Cardiac muscle cell (in vitro differentiated cells and primary cell): ENCODE measurements at regions not wholly inside any gene's neighbourhood (a gene's known extent, or its start where the extent isn't known, plus 50 kb on each side); places are given as distances from the start of the nearest gene placed in this dataset.

Experiments used
- DNase-seq, 2 donors: peaks; one replicate each; pipeline versions ENCODE4 v3.0.0 to v3.0.0-alpha.2; 2010 to 2017; ENCODE audit warnings: low read depth in 1 of 2, low spot score in 1 of 2
- H3K27ac ChIP-seq: fragments of 200-600 bp; sonication (generic); 2 replicates; pipeline ENCODE4 v1.5.1; 2016
- H3K27me3 ChIP-seq: fragments of 200-600 bp; sonication (generic); 2 replicates; pipeline ENCODE4 v1.6.0; 2016; ENCODE audit warnings: control low read depth
- H3K36me3 ChIP-seq: fragments of 200-600 bp; sonication (generic); 2 replicates; pipeline ENCODE4 v1.5.1; 2016; ENCODE audit warnings: control low read depth
- H3K4me1 ChIP-seq: fragments of 200-600 bp; sonication (generic); 2 replicates; pipeline ENCODE4 v1.8.1; 2017; ENCODE audit warnings: low read depth, mild to moderate bottlenecking, mixed run types
- H3K4me3 ChIP-seq: fragments of 200-600 bp; sonication (generic); 2 replicates; pipeline ENCODE4 v1.5.1; 2016; ENCODE audit warnings: mild to moderate bottlenecking
- H3K9me3 ChIP-seq: fragments of 200-600 bp; sonication (generic); 2 replicates; pipeline ENCODE4 v1.5.1; 2017; ENCODE audit warnings: low read depth, mild to moderate bottlenecking, control low read depth
- TF ChIP-seq, protein P1 (sequence below): IDR thresholded peaks from 2 replicates; pipeline ENCODE4 v1.5.1; 2012; ENCODE audit warnings: low read depth, mild to moderate bottlenecking, low read length

DNA sequence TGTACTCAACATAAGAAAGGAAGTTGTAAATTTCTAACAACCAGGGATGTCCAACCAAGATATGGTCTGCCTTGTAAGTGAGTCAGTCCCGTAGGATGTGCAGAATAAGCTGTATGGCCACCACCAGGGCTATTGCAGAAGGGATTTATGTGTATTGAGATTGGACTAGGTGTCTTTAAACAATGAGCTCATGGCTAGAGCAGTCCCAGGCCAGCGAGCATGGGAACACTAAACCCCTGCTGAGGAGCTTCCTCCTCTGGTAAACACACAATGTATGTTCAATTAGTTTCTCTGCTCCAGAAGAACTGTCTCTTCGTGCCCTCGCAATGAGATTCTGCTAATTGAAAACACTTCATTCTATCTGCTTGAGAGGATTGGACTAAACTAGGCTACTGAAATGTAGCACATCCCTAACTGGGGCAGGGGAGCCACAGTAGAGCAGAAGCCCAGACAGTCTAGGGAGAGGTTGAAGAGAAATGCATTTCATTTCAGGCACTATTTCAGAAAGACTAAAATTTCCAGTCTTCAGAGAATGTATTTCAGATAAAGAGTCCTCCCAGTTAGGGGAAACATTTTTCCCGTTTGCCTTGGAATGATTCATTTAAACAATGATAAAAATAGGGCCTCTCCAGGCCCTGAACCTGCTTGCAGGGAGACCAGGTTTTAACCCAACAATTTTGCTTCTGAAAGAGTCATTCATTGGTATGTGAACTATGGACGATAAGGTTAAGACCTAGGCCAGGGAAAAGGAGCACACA, 154.7 kb downstream of the FAM114A2 start:
- Histone ChIP-seq H3K9me3 (no peaks in the 10 kb centered on the region), H3K27me3 (no peaks in the 10 kb centered on the region), H3K4me1 (no peaks in the 10 kb centered on the region), H3K27ac (no peak overlapping the region), H3K4me3 (no peak overlapping the region), H3K36me3 (no peaks in the 10 kb centered on the region)
- TF ChIP-seq, protein P1, sequence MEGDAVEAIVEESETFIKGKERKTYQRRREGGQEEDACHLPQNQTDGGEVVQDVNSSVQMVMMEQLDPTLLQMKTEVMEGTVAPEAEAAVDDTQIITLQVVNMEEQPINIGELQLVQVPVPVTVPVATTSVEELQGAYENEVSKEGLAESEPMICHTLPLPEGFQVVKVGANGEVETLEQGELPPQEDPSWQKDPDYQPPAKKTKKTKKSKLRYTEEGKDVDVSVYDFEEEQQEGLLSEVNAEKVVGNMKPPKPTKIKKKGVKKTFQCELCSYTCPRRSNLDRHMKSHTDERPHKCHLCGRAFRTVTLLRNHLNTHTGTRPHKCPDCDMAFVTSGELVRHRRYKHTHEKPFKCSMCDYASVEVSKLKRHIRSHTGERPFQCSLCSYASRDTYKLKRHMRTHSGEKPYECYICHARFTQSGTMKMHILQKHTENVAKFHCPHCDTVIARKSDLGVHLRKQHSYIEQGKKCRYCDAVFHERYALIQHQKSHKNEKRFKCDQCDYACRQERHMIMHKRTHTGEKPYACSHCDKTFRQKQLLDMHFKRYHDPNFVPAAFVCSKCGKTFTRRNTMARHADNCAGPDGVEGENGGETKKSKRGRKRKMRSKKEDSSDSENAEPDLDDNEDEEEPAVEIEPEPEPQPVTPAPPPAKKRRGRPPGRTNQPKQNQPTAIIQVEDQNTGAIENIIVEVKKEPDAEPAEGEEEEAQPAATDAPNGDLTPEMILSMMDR, result no peak
- DNase-seq, result no peak

DNA sequence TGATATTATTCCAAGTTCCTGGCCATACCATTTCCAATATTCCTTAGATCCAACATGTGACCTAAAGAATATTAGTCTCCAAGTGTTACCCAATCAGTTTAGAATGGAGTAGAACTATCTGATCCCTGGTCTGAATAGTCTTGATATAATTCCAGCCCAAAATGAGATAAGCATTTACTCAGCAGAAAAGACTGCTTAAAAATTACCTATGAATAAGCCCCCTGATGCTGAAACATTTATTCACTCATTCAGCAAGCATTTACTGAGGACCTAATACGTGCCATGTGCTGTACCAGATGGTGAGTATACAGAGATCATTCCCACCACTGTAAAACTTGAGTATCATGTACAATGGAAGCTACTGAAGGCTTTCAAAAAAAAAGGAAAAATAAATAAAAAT, 157.0 kb downstream of the FAM114A2 start:
- Histone ChIP-seq H3K36me3 (no peaks in the 10 kb centered on the region), H3K4me1 (no peaks in the 10 kb centered on the region), H3K9me3 (no peaks in the 10 kb centered on the region), H3K4me3 (no peak overlapping the region), H3K27ac (no peak overlapping the region), H3K27me3 (no peaks in the 10 kb centered on the region)
- TF ChIP-seq, protein P1, result no peak
- DNase-seq, result no peak

DNA sequence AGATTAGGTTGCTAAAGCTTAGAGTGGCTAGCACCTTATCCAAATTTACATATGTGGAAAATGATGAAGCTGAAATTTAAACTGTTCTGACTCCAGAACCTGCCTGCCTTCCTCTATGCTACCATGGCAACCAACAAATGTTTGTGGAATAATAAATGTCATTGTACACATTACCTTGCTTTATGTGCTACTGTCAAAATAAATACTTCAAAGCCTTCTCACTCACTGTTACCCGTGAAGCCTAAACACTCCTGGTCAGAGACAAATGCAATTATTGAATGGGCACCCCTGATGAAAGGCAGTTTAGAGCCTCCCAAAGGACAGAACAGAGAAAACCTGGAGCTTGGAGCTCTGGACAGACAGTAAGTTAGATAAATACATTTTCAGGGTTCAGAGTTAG, 158.6 kb downstream of the FAM114A2 start:
- Histone ChIP-seq H3K27ac (no peak overlapping the region), H3K4me1 (no peaks in the 10 kb centered on the region), H3K36me3 (no peaks in the 10 kb centered on the region), H3K9me3 (no peaks in the 10 kb centered on the region), H3K4me3 (no peak overlapping the region), H3K27me3 (no peaks in the 10 kb centered on the region)
- no peak for DNase-seq
- TF ChIP-seq, protein P1, result no peak

DNA sequence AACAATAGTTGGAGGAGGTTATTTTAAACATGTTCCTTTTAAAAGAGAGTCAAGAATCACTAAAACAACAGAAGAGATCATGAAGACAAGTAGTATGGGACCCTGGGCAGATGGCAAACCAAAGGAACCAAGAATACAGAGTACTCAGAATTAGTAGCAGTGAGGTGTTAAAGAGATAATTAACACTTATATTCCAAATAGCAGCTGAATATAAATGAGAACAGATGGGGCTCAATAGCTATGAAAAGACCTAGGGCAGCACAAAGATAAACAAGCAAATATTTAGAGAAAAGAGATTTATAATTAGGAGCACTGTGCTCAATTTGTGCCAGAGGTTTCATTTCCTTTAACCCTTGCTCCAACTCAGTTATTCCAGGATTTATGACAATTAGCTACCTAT, 159.1 kb downstream of the FAM114A2 start:
- Histone ChIP-seq H3K27me3 (no peaks in the 10 kb centered on the region), H3K27ac (no peak overlapping the region), H3K4me1 (no peaks in the 10 kb centered on the region), H3K36me3 (no peaks in the 10 kb centered on the region), H3K4me3 (no peak overlapping the region), H3K9me3 (no peaks in the 10 kb centered on the region)
- DNase-seq, result no peak
- TF ChIP-seq, protein P1, result no peak

DNA sequence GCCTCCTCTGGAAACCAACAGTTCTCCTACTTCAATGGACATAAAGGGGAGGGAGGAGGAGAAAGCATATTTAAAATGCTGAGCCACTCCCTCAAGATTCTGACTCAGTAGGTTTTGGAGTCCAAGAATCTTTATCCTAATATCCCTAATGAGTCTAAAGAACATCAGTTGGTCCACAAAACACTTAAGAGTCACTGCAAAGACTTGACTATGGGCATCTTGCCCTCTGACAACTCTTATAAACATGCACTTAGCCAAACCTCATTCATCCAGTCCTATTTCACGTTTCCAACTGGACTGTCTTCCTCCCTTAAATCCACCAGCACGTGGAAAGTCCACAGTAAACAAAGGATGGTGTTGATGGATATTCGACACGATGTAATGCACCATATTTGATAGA, 172.5 kb downstream of the FAM114A2 start:
- Histone ChIP-seq H3K27ac (no peak overlapping the region), H3K27me3 (no peaks in the 10 kb centered on the region), H3K4me3 (no peak overlapping the region), H3K9me3 (no peaks in the 10 kb centered on the region), H3K36me3 (no peaks in the 10 kb centered on the region), H3K4me1 (no peaks in the 10 kb centered on the region)
- TF ChIP-seq, protein P1, result no peak
- DNase-seq, result no peak
